T follicular helper cell (primary cell): ENCODE measurements at regions not wholly inside any gene's neighbourhood (a gene's known extent, or its start where the extent isn't known, plus 50 kb on each side); places are given as distances from the start of the nearest gene placed in this dataset.
"Not testable (repeated sequence)": the region's sequence is repeated elsewhere in the genome, so short reads cannot be mapped to it uniquely, and the experiment has no call there.

Source experiments
- DNase-seq: peaks from one replicate; pipeline ENCODE4 v3.0.0-alpha.2; 2020; ENCODE audit warnings: low read depth

DNA sequence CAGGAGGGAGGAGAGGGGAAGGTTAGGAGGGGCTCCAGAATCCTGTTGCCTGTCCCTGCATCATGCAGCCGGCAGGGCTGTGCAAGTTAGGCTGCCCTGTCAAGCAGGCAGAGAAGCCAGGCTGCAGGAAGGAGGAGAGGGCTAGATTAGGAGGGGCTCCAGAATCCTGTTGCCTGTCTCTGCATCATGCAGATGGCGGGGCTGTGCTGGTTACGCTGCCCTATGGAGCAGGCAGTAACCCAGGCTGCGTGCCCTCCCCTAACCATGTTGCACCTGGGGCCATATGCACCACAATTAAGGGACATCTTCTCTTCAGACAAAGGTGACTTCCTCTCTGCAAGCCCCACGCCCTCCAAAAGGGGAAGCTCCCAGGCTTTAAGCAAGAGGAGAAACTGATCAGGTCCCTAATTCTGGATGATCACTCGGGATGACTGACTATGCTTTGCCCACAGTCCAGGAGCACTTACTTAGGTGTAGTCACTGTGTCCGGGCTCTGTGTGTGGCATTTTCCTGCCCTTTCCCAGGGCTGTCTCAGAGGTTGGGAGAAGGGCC lies 457.4 kb downstream of the SETD4 start:
- DNase-seq: no peak

DNA sequence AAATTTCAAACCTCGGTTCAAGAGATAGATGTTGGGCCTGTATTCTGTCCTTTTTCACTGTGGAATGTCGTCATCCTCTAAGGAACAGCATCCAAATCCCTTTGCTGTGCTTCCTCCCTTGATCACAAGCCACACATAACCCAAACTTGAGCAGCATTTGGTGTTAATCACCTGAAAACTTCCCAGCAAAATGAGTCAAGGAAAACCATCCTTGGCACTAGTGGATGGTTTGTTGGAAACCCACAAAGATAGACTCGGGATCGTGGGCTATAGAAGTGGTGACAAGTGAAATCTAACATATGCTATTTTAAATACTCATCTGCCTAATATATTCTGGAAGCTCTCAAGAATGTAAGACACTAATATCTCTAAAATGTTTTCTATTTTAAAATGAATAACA lies 459.1 kb downstream of the SETD4 start:
- no peak for DNase-seq

DNA sequence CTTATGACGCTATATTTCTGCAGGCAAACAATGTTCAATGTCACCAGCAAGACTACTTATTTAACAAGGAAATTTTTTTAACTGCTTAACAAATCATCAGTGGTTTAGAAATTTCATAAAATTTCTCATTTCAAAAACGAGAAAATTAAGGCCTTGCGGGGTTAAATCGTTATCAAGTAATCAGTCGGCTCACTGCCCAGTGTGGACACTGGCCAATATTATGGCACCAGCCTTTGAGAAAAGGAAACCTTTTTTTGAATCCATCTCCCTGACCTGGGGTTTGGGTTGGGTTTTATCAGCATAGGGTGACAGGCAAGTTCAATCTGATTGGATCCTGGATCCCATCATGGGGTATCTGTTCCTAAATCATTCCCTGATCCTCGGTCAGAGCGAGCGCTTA lies 461.2 kb downstream of the SETD4 start:
- DNase-seq: no peak

DNA sequence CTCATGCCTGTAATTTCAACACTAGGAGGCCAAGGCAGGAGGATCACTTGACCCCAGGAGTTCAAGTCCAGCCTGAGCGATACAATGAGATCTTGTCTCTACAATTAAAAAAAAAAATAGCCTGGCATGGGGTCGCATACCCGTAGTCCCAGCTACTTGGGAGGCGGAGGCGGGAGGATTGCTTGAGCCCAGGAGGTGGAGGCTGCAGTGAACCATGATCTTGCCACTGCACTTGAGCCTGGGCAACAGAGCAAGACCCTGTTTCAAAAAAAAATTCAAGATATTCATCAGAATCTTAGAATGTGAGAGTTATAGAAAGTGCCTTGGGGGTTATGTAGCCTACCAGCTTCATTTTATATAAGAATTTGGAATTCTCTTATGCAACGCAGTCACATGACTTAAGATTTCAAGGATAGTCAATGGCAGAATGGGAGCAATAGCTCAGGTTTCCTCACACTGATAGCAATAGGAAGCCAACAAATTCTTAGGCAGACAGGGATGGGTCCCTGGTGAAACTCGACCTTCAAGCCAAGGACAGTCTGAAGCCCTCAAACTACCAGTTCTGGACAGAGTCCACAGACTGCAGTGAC lies 462.5 kb downstream of the SETD4 start:
- DNase-seq: no peak

DNA sequence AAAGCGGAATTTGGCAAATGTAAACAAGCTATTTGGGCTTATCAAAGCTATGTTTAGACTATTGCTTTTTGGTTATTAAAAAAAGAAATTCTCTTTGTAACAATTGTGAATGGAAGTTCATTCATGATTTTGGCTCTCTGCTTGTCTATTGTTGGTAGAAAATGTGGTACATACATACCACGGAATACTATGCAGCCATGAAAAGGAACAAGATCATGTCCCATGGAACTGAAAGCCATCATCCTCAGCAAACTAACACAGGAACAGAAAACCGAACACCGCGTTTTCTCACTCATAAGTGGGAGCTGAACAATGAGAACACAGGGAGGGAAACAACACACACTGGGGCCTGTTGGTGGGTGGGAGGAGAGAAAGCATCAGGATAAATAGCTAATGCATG lies 465.4 kb downstream of the SETD4 start:
- no peak for DNase-seq

DNA sequence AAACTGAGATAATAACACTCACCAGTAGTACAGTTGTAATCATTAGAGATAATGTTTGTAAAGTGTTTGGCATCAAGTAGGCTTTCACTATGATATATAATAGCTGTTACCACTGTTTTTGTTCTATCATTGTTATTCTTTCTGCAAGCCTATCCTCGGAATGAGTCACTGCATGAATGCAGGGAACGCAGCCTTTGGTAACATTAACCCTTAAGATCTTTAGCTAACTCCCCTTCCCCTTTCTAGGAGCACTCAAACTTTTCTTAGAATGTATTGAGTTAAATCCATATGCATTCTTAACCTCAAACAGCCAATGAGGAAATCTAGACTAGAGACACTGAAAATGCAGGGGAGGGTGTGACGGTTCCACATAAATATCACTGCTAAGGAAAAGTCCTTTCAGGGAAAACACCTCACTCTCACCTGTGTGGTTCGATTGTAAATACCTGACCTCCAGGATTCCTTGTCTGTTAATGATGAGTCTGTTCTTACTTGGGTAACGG lies 467.3 kb downstream of the SETD4 start:
- DNase-seq: no peak

DNA sequence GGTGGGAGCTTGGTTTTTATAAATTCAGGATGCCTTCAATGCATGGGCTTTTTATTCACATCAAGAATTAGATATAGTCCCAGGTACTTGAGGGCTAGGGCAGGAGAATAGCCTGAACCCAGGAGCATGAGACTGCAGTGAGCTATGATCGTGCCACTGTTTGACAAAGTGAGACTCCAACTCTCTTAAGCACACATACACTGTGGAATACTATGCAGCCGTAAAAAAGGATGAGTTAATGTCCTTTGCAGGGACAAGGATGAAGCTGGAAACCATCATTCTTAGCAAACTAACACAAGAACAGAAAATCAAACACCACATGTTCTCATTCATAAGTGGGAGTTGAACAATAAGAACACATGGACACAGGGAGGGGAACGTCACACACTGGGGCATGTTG lies 470.0 kb downstream of the SETD4 start:
- DNase-seq: not testable (repeated sequence)

DNA sequence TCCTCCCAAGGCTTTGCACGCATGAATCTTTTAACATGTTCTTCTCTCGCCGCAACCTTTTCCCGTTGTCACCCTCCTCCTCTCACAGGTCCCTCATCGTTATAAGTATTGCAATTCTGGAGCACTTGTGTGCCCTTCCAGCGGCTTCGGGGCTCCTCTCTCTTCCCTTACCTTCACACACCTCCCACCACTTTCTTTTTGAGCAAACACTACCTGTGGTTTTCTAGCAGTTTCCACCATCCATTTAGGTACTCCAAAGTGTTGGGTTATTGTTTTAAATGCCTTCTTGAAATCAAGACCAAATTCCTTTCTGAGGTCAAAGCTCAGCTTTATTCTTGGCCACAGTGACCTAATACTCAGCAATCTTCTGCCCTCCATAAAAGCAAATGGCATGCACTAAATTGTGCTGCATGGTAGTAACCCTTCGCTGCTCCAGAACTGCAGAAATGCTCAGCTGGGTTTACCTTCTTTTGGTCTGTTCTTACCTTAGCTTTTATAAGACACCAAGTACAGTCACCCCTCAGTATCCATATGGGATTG lies 472.4 kb downstream of the SETD4 start:
- DNase-seq: no peak

DNA sequence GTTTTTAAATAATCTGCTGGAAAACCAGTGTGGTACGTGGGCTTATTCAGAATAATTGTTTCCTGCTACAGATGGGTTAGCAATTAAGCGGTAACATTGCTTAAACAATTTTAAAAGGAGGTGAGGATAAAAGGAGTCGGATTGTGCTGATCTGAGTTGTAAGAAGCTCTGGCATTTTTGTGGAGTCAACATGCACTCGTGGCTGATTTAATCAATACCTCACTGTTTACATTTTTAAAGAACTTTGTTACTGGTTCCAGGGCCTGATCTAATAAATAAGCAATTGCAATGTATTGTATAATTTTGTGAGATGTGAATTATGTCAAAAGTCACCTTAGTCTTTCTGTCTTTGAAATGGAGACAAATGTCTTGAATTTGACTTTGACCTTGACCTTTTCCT lies 474.0 kb downstream of the SETD4 start:
- DNase-seq: no peak

DNA sequence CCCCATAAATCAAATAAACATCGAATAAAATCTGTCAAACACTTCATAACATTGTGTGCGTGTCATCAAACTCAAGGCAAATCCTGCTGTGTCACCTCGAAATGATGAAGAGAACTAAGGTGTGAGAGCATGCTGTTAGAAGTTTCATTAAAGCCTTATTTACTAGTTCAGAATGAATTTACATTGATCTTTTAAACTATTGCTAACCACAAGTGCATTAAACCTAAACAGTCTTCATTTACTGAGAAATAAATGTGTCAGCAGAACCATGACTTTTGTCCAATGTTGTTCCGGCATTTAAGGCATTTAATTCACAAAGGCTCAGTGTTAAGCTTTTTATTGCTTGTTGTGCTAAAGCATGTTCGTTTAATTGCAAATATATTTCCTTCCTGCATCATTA lies 474.4 kb downstream of the SETD4 start:
- no peak for DNase-seq

DNA sequence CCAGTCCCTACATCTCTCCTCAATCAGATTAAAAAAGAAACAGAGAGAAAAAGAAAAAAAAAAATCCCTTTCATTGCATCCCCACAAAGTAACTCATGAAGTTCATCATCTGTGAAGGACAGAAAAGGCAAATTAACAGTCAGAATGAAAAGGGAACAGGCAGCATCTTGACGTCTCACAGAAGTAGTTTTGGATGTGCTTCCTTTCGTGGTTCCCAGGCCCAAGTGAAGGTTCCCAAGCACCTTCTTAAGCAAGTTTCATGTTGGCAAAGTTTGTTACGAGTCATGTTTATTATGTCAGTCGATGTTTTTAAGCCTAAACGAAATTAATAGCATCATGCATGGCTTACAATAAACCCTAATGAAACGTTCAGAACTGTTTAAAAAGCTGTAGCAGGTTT lies 475.2 kb downstream of the SETD4 start:
- DNase-seq: no peak

DNA sequence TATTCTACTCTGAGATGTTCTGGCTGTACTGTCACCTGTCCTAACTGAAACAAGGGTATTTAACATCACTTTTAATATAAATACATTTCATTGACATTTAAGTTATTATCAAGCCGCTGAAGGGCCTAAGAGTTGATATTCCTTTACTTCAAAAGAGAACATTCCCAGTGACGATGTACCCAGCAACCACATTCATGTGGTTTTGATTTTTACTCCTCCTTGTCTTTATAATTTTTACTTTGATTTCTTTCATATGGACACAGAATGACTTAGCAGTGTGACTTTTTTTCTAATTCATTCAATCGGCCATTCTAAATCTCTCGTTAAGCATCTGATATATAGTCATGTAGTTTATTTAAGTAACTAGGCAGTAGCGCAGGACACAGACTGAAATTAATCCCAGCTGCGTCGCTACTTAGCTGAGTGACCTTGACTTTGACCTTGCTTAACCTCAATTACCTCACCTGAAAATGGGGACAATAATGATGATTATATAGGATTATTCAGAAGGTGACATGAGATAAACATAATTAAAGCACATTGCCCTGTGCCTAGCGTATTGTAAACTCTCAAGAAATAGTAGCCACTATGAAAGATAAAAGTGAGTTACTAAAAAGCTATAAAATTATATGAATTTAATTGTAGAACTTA lies 476.6 kb downstream of the SETD4 start:
- no peak for DNase-seq

DNA sequence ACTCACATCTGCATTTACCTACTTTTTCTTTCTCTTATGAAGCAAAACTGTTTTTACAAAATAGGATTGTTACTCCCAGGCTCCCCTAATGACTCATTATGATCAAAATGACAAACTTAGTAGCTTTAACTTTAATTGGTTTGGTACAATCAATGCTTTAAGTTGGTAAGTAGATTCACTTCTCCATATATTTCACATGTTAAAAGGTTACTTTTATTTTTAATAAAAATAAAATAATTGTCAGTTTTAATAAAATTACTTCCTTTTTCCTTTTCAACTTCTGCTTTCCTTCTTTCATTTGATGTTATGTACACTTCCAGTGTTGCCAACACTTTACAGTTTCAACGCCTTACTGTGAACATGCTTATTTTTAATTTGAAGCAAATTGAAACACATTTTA lies 477.6 kb downstream of the SETD4 start:
- DNase-seq: no peak

DNA sequence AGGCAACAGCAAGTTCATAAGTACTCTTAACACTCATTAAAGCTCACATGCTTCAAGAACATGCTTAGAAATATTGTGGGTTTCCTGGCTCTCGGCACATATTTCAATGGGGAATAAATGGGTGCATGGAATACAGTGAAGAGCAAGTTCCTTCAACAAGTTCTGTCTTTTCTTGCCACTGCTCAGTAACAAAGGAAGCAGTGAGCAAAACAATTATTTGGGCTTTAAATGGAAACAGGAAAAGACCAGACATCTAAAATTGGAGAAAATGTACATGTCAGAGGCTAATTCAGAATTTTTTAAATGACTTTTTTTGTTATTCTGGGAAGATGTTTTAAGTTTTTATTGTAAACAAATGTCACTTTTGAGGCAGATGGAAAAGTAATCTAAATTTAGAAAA lies 478.7 kb downstream of the SETD4 start:
- DNase-seq: no peak

DNA sequence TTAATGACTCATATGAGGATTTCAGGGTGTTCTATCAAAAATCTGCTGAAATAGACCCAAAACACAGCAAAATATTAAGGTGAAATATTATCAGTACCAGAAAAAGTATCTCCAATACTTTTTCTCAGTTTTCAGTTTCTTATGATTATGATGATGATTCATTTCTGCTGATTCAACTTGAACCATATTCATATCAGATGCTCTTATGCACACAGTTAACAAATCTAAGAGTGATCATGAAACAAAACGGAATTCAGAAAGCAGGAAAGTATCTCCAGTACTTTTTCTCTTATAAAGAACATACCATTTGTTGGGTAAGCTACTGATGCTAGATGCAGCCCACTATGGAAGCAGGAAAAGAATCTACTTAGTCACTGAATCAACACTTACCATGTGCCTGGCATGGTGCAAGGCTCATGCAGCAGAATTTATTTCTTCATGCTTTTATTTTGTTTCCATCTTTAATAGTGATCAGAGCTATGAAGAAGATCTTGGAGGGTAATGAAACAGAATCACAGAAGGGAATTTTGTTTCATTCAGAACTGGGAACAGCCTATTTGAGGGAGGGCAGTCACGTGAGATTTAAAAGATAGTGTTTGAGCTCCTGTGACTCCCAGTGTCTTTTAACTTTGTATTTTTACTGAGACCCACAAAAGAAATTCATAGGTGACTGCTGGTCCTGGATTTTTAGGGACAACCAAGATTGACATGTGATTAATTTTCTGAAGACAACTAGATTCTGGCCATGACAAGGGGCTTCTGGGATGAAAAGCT lies 480.6 kb downstream of the SETD4 start:
- no peak for DNase-seq

DNA sequence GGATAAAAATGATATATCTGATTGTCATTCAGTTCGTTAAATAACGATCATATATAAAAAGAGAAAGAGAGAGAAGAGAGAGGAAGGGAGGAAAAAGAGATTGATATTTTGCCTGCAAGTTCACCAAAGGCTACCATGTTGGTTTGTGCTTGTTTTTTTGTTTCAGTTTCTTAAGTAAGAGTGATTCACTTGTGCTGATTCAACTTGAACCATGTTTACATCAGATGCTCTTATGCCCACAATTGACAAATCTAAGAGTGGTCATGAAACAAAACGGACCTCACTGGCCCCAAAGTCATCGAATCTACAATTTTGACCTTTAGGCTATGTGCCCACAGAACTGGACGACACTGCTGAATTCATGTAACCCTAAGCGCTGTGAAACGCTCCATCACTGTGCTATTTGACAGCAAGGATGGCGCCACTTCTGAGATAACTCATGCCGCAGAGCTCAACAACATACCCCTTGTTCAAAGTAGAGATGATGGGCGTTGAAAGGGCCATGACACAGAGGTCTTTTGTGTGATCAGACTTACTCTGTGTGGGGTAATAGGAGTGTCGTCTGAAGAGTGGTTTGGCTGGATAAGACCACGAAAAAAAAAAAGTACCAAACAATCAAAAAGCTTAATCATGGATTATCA lies 481.4 kb downstream of the SETD4 start:
- no peak for DNase-seq

DNA sequence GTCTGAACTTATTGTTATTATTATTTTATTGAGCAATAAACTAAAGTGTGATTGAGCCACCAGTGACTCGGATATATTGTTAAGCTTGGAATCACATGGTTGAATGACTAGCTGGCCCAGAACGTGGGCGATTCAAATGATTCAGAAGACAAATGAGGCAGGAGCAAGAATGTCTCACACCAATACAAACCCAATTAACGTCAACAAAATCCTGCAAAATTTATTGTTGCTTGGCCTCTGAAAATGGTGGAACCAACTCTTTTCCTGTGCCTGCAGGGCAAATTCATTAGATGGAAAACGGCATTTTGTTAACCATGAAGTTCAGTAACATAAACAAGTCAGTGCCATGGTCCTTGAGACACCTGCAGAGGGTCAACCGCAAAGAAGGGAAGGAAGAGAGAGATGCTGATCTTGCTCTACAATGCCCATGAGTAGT lies 482.0 kb downstream of the SETD4 start:
- DNase-seq: no peak

DNA sequence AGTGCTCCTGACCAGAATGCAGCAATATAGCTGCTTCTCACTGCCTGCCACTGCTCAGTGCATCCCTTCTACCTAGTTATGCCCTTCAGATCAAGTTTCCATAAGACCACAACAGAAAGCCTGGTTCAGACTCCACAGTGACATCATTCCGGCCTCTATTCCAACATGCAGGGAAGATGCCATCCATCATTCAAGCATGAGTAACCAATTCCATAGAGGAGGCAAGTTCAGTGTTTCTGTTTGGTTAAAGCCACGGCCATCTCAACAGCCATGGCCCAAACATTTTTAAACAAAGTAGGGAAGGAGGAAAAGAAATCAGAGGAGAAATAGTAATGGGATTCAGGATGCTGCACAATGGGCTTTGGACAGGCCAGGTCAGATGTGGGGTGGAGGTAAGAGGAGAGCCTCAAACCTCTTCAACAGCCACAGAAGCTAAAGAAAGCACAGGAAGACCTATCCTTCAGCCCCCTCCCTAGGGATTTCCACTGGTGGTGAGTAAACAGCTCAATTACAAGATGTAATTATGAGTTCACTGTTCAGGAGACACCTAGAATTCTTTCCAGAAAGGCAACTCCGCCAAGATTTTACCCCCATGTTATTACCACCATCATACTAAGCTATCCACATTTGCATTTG lies 484.9 kb downstream of the SETD4 start:
- DNase-seq: no peak

DNA sequence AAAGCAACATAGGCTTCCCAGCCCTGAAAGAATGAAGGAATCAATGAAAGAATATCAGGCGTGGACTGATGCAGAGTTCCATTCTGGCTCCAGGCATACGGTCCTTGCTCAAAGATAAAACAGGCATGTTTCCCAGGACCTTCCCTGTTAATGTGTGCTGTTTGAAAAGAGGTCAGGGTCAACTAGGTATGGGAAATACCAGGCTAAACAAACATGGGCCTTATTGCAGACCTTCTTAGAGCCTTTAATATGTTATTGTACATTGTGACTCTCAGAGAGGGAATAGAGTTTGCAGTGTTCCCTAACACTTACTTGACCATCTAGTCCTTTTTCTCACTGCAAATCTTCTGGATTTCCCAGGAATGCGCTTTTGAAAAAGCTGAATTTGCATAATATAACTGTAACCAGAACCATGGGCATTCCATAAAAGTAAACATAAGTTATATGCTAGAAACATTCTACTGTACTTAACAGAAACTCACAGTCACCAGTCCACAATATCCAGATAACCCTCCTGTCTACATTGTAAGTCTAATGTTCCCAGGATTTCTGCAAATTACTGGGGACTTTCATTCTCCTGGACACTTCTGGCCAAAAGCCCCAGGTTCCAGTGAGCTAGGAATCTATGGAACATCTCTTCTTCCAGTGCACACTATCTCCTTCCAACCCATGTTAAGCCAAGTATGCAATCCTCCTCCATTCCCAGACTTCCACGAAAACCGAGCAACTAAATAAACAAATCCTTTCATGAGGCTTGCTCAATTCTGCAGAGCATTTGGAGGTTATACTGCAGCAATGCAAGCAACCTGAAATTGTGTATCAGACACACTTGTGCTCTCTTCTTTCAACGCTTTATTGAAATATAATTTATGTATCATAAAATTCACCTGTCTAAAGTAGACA lies 486.6 kb downstream of the SETD4 start:
- no peak for DNase-seq

DNA sequence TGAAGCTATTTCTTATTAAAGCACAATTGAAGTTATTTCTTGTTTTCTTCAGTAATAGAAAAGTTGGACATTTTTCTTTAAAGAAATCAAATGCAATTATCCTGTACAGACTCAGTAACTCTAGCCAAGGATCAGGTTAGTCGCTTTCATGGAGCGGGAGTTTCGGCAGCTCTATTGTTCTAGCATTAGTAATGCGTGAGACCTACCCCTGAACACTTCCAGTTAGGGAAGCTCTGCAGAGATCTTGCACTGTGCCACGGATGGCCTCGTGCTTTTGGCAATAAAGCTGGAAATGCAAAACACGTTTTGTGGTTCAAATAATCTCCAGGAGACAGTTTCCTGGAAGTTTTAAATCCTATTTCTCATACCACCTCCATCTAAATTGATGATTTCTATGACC lies 488.4 kb downstream of the SETD4 start:
- no peak for DNase-seq

DNA sequence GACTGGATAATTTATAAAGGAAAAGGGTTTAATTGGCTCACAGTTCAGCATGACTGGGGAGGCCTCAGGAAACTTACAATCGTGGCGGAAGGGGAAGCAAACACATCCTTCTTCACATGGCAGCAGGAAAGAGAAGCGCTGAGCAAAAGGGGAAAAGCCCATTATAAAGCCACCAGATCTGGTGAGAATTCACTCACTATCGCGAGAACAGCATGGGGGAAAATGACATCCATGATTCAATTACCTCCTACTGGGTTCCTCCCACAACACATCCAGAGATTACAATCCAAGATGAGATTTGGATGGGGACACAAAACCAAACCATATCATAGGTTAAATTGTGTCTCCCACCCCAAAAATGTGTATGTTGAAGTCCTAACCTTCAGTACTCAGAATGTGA lies 491.7 kb downstream of the SETD4 start:
- no peak for DNase-seq
